NOMO-1 (cell line): ENCODE measurements at regions not wholly inside any gene's neighbourhood (a gene's known extent, or its start where the extent isn't known, plus 50 kb on each side); places are given as distances from the start of the nearest gene placed in this dataset.

Experiments used
- DNase-seq, 2 experiments: peaks; one replicate each; lab custom pipeline; 2025; ENCODE audit not compliant: unreplicated experiment in 2 of 2; lab: John Stamatoyannopoulos, UW

DNA sequence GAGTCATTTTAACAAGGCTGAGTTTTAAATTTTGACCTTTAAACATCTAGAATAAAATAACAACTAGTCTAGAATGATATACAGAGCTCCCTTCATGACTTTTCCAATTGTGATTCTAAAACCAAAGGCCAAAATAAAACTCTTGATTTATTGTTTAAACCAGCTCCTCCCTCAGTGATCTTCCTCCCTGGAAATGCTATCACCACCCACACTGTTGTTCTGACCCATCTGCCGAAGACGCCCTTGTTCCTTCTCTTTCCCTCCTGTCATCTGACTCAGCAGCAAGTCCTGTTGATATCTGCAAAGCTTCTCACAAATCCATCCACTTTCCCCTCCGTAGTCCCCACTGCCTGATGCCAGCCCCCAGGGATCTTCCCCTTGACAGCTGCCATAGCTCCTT lies 231.6 kb upstream of the DYNLRB2 start:
- DNase-seq, result no peak

DNA sequence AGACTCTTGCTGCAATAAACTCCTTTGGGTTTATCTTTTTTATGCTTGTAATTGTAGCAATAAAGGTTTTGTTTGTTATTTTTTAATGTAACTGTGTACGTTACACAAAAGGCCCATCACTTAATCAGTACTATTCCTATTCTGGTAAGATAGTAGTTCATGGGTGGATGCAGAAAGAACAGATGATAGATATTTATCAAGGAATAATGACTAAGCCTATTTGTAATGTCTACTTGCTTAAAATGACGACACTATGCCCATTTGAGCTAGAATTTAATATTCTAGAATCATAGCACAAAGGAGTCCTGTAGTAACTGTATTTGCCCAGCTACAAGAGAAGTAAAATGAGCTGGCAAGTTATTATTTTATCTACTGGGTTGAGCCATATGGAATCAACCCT lies 235.4 kb upstream of the DYNLRB2 start:
- no peak for DNase-seq

DNA sequence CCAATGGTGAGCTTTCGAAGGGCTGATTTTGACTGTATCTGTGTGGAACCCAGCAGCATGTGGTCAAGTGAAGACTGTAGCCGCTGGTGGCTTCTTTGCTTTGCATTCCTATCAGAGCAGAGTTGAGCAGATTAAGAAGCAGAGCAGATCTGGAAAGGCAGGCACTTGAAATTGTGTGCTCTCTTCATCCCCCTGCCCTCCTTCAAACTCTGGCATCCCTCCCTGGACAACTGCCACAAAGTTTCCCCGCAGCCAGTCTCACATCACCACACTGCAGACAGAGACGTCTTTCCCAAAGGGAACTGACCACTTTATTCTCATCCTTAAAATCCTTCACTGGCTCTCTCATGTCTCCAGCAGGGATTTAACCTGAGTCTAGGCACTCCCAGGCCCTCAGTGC lies 237.1 kb upstream of the DYNLRB2 start:
- DNase-seq, result no peak

- DNase-seq, result no peak
These were observed 239.9 kb upstream of the DYNLRB2 start for GRCh38 chr16:80300876-80301275.

- peak; percentile 5 to 22 for DNase-seq
These were observed 240.3 kb upstream of the DYNLRB2 start for GRCh38 chr16:80300456-80300855.

GRCh38 chr16:80299416-80299815 lies 241.4 kb upstream of the DYNLRB2 start:
- DNase-seq, result no peak

GRCh38 chr16:80298676-80299075 lies 242.1 kb upstream of the DYNLRB2 start:
- DNase-seq, result no peak

GRCh38 chr16:80296034-80296433 lies 244.8 kb upstream of the DYNLRB2 start:
- no peak for DNase-seq

- no peak for DNase-seq
These were observed 246.6 kb upstream of the DYNLRB2 start for GRCh38 chr16:80294172-80294571.

GRCh38 chr16:80288616-80289015 lies 252.2 kb upstream of the DYNLRB2 start:
- no peak for DNase-seq

DNA sequence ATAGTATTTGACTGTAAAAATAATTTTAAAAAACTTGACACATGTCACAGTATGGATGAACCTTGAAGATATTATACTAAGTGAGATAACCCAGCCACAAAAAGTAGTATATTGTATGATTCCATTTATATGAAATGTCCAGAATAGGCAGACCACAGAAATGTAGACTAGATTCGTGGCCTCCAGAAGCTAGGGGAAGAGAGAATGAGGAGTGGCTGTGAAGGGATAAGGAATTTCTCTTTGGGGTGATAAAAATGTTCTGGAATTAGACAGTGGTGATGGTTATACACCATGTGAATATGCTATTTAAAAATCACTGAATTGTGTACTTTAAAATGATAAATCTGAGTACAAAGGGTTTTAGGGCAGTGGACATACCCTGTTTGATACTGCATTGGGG lies 253.1 kb upstream of the DYNLRB2 start:
- no peak for DNase-seq

- DNase-seq, result no peak
These were observed 255.7 kb upstream of the DYNLRB2 start for GRCh38 chr16:80285104-80285503.

GRCh38 chr16:80283466-80284392 lies 257.1 kb upstream of the DYNLRB2 start:
- DNase-seq, result no peak

DNA sequence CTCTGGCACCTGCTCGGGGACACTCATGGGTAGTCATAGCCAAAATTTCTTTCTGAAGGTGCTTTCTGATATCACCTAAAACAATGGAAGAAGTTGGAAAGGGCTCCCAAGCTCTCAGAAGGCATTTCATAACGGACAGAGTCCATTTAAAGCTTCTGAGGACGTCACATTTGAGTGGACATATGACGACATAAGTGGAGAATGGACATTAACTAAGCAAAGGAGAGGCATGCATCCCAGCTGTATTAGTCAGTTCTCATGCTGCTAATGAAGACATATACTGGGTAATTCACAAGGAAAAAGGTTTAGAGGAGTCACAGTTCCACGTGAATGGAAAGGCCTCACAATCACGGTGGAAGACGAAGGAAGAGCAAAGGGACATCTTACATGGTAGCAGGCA lies 260.2 kb upstream of the DYNLRB2 start:
- no peak for DNase-seq

DNA sequence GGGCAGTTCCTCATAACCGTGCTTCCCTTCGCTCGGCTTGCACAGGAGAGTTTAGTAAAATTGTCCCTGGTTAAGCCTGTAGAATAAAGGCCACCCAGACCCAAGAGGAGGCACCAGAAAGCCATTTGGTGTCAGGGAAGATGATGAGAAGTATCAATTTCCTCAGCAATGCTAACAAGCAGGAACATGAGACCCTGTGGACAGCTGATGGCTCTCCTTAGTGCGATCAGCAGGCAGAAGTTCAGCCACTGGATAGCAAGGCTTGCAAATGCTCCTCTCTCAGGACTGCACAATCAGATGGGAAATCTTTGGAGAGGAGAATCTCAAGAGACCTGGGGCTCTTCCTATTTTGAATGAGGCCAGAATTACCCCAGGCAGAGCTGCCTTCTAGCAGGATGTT lies 261.1 kb upstream of the DYNLRB2 start:
- DNase-seq, result no peak

- no peak for DNase-seq
These were observed 263.6 kb upstream of the DYNLRB2 start for GRCh38 chr16:80277182-80277581.

GRCh38 chr16:80274576-80275191 lies 266.1 kb upstream of the DYNLRB2 start:
- DNase-seq, result no peak

DNA sequence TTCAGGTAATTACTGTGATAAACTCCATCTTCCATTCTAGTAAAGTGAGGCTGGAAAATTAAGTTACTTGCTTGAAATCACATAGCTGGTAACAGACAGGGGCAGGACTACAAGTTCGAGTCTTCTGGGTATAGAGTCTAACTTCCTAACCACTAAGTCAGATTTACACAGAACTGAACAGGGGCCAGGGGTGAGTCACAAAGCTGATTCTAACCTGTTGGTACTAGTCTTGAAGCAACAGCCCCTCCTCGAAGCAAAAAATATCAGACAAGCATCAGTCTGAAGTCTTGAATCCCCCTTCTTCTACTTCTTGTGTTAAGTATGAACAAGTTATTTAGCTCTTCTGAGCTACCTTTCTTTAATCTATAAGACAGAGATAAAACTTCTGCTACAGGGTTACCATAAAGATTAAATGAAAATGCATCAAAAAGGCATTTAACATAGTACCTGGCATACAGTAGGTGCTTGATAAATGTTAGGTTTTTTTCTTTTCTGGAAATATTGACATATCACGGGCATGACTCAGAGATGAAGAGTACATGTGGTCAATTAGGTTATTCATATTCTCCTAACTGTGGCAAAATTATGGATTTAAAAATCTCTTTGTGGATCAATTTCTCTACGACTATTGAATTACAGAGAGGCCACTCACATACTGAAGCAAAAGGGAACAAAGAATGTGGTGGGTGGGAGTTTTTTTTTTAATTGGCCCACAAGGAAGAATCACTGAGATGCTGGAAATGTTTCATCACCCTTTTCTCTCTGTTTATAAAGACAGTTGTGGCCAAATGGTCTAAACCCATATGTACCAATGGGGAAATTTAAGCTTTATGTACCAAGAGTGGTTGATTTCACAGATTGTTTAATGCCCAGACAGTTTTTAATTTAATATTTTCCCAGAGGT lies 266.9 kb upstream of the DYNLRB2 start:
- DNase-seq, result no peak

GRCh38 chr16:80265624-80266306 lies 275.0 kb upstream of the DYNLRB2 start:
- no peak for DNase-seq

DNA sequence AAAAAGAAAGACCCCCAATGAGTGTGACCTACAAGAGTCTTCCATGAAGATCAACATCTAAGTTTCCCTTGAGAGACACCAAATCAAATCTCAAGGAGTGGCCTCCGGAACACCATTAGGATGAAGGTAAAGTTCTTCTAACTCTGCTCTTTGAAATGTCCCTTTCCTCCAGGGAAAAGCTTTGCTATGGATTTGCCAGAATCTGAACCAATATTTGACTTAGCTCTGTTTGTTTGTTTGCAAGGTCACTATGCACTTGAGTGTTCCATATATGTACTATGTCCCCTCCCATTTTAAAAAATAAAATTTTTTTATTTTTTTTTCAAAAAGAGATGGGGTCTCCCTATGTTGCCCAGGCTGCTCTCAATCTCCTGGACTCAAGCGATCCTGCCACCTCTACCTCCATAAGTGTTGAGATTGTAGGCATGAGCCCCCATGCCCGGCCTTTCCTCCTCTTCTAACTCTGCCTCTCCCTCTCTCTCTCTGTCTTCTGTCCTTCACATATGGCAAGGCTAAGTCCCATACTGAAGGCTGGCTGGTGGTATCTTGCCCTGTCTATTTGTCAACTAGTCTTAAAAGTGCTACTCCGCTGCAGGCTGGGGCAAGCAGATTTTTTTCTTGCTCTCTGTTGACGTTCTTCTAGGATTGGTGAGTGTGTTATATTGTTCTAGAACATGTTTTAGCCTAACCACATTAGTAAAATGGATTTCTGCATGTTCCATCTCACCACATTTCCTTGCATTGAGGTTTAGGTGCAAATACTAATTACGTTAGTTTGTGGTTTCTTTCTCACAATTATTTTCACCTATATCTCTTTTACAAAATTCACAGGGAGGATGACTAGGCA lies 276.7 kb upstream of the DYNLRB2 start:
- no peak for DNase-seq
